HG03558 (cell line): ENCODE measurements at regions not wholly inside any gene's neighbourhood (a gene's known extent, or its start where the extent isn't known, plus 50 kb on each side); places are given as distances from the start of the nearest gene placed in this dataset.
"Not testable (repeated sequence)": the region's sequence is repeated elsewhere in the genome, so short reads cannot be mapped to it uniquely, and the experiment has no call there.

Experiments used
- ATAC-seq: cut with Tn5 transposase; IDR thresholded peaks from one replicate; pipeline ENCODE4 v1.9.1; 2021; ENCODE audit warnings: moderate number of reproducible peaks; ENCODE audit not compliant: unreplicated experiment; ENCODE audit errors: extremely low read depth

GRCh38 chr6:140684776-140685550 is 1310.5 kb upstream of the CITED2 start:
- ATAC-seq, result no peak

GRCh38 chr6:140677781-140678528 is 1303.5 kb upstream of the CITED2 start:
- ATAC-seq, result no peak

GRCh38 chr6:140671926-140672325 is 1297.5 kb upstream of the CITED2 start:
- ATAC-seq, result no peak

- ATAC-seq, result no peak
Observed at GRCh38 chr6:140670021-140670420, 1295.6 kb upstream of the CITED2 start.

GRCh38 chr6:140669321-140669720 is 1294.9 kb upstream of the CITED2 start:
- no peak for ATAC-seq

GRCh38 chr6:140663772-140664171 is 1289.3 kb upstream of the CITED2 start:
- ATAC-seq, result no peak

GRCh38 chr6:140663094-140663493 is 1288.6 kb upstream of the CITED2 start:
- no peak for ATAC-seq

- no peak for ATAC-seq
Observed at GRCh38 chr6:140661691-140662090, 1287.2 kb upstream of the CITED2 start.

- ATAC-seq, result no peak
Observed at GRCh38 chr6:140660295-140660694, 1285.8 kb upstream of the CITED2 start.

- no peak for ATAC-seq
Observed at GRCh38 chr6:140653972-140654371, 1279.5 kb upstream of the CITED2 start.

GRCh38 chr6:140653506-140653905 is 1279.1 kb upstream of the CITED2 start:
- ATAC-seq, result no peak

GRCh38 chr6:140649502-140649901 is 1275.1 kb upstream of the CITED2 start:
- not testable (repeated sequence) for ATAC-seq

- ATAC-seq, result not testable (repeated sequence)
Observed at GRCh38 chr6:140647322-140647721, 1272.9 kb upstream of the CITED2 start.

GRCh38 chr6:140644017-140644416 is 1269.6 kb upstream of the CITED2 start:
- no peak for ATAC-seq

GRCh38 chr6:140641412-140641811 is 1267.0 kb upstream of the CITED2 start:
- ATAC-seq, result peak; percentile 50

GRCh38 chr6:140636908-140637402 is 1262.5 kb upstream of the CITED2 start:
- ATAC-seq, result no peak

GRCh38 chr6:140636271-140636907 is 1261.9 kb upstream of the CITED2 start:
- peak; percentile 50 for ATAC-seq

GRCh38 chr6:140627002-140627401 is 1252.6 kb upstream of the CITED2 start:
- ATAC-seq, result no peak

- ATAC-seq, result no peak
Observed at GRCh38 chr6:140623498-140623897, 1249.0 kb upstream of the CITED2 start.

- no peak for ATAC-seq
Observed at GRCh38 chr6:140620496-140620895, 1246.0 kb upstream of the CITED2 start.

GRCh38 chr6:140609956-140610355 is 1235.5 kb upstream of the CITED2 start:
- no peak for ATAC-seq
